Hepatocyte (in vitro differentiated cells): ENCODE measurements at regions not wholly inside any gene's neighbourhood (a gene's known extent, or its start where the extent isn't known, plus 50 kb on each side); places are given as distances from the start of the nearest gene placed in this dataset.

Experiments
- DNase-seq: peaks from one replicate; pipeline ENCODE4 v3.0.0-alpha.2; 2016; ENCODE audit warnings: low spot score
- H2AFZ ChIP-seq: fragments of 200-600 bp; sonication (generic); 2 replicates; pipeline ENCODE4 v1.6.0; 2016; ENCODE audit warnings: antibody characterized with exemption, mild to moderate bottlenecking
- H3K27ac ChIP-seq: fragments of 200-600 bp; sonication (generic); 2 replicates; pipeline ENCODE4 v1.5.1; 2016; ENCODE audit warnings: mild to moderate bottlenecking
- H3K27me3 ChIP-seq: fragments of 200-600 bp; sonication (generic); 2 replicates; pipeline ENCODE4 v1.6.1; 2016
- H3K36me3 ChIP-seq: fragments of 200-600 bp; sonication (generic); replicated peaks from 2 replicates; pipeline ENCODE4 v1.5.1; 2016; ENCODE audit warnings: low read depth; ENCODE audit not compliant: insufficient read depth
- H3K4me1 ChIP-seq: fragments of 200-600 bp; sonication (generic); 2 replicates; pipeline ENCODE4 v1.5.1; 2016; ENCODE audit warnings: mild to moderate bottlenecking, moderate library complexity; ENCODE audit not compliant: insufficient read depth
- H3K4me2 ChIP-seq: fragments of 200-600 bp; sonication (generic); 2 replicates; pipeline ENCODE4 v1.6.0; 2016
- H3K4me3 ChIP-seq: fragments of 200-600 bp; sonication (generic); 2 replicates; pipeline ENCODE4 v1.5.1; 2016; ENCODE audit warnings: mild to moderate bottlenecking
- H3K79me2 ChIP-seq: fragments of 200-600 bp; sonication (generic); 2 replicates; pipeline ENCODE4 v1.6.0; 2017; ENCODE audit warnings: mild to moderate bottlenecking
- H3K9me2 ChIP-seq: fragments of 200-600 bp; sonication (generic); replicated peaks from 2 replicates; pipeline ENCODE4 v1.6.0; 2017; ENCODE audit warnings: mild to moderate bottlenecking; ENCODE audit not compliant: insufficient read depth
- H3K9me3 ChIP-seq: fragments of 200-600 bp; sonication (generic); 2 replicates; pipeline ENCODE4 v1.5.1; 2016; ENCODE audit warnings: low read depth, mild to moderate bottlenecking
- H4K20me1 ChIP-seq: fragments of 200-600 bp; sonication (generic); 2 replicates; pipeline ENCODE4 v1.6.0; 2016; ENCODE audit warnings: mild to moderate bottlenecking; ENCODE audit not compliant: insufficient read depth, poor library complexity, severe bottlenecking
- CTCF ChIP-seq: fragments of 200-600 bp; sonication (generic); IDR thresholded peaks from 2 replicates; pipeline ENCODE4 v1.5.1; 2016; ENCODE audit warnings: antibody characterized with exemption, mild to moderate bottlenecking; ENCODE audit not compliant: poor library complexity
- EZH2 ChIP-seq: fragments of 200-600 bp; sonication (generic); IDR thresholded peaks from 2 replicates; pipeline ENCODE4 v1.6.1; 2016; ENCODE audit warnings: antibody characterized with exemption, mild to moderate bottlenecking, borderline replicate concordance
- EZH2phosphoT487 ChIP-seq: fragments of 200-600 bp; sonication (generic); IDR thresholded peaks from one replicate; pipeline ENCODE4 v1.6.1; 2018; ENCODE audit warnings: antibody characterized with exemption, mild to moderate bottlenecking, low read depth, moderate library complexity; ENCODE audit not compliant: unreplicated experiment, severe bottlenecking
- WGBS: methylation state at CpG from one replicate; pipeline ENCODE4 v1.1.6; 2016; ENCODE audit warnings: low lambda C conversion rate; ENCODE audit errors: missing lambda C conversion rate; 5-methylcytosine and 5-hydroxymethylcytosine counted together

- H3K36me3 ChIP-seq = no peaks in the 10 kb centered on the region
- H3K27ac ChIP-seq = no peak overlapping the region
- H3K4me3 ChIP-seq = no peak overlapping the region
- no peaks in the 10 kb centered on the region for H3K9me3 ChIP-seq
- no peaks in the 10 kb centered on the region for H4K20me1 ChIP-seq
- H3K4me1 ChIP-seq = no peaks in the 10 kb centered on the region
- no peak overlapping the region for H3K4me2 ChIP-seq
- TF ChIP-seq CTCF (no peak), EZH2phosphoT487 (no peak), EZH2 (no peak)
- no peak overlapping the region for H2AFZ ChIP-seq
- H3K79me2 ChIP-seq = no peaks in the 10 kb centered on the region
- H3K27me3 ChIP-seq = no peaks in the 10 kb centered on the region
- 92% methylated on average over 2 of the region's 2 CpGs for WGBS
- DNase-seq = no peak
- H3K9me2 ChIP-seq = no peaks in the 10 kb centered on the region
Measured at GRCh38 chrX:39630344-39630743, 467.4 kb downstream of the BCOR start.

GRCh38 chrX:39631276-39632229 is 466.2 kb downstream of the BCOR start:
- no peaks in the 10 kb centered on the region for H4K20me1 ChIP-seq
- no peak overlapping the region for H3K27ac ChIP-seq

GRCh38 chrX:39633293-39633692 is 464.5 kb downstream of the BCOR start:
- Histone ChIP-seq H3K36me3 (no peaks in the 10 kb centered on the region), H3K4me3 (no peak overlapping the region), H3K4me1 (no peaks in the 10 kb centered on the region), H3K9me2 (no peaks in the 10 kb centered on the region), H3K27ac (no peak overlapping the region), H3K9me3 (no peaks in the 10 kb centered on the region), H2AFZ (no peak overlapping the region), H3K4me2 (no peak overlapping the region), H3K79me2 (no peaks in the 10 kb centered on the region), H3K27me3 (no peaks in the 10 kb centered on the region), H4K20me1 (no peaks in the 10 kb centered on the region)
- WGBS = 47% methylated on average over 2 of the region's 2 CpGs
- TF ChIP-seq EZH2phosphoT487 (no peak), EZH2 (no peak), CTCF (no peak)
- no peak for DNase-seq

More at GRCh38 chrX:39631276-39632229, 466.2 kb downstream of the BCOR start:
- Histone ChIP-seq H3K27me3 (no peaks in the 10 kb centered on the region), H3K9me3 (no peaks in the 10 kb centered on the region), H3K4me3 (no peak overlapping the region), H3K4me1 (no peaks in the 10 kb centered on the region), H3K79me2 (no peaks in the 10 kb centered on the region), H3K36me3 (no peaks in the 10 kb centered on the region), H3K4me2 (no peak overlapping the region), H2AFZ (no peak overlapping the region), H3K9me2 (no peaks in the 10 kb centered on the region)
- TF ChIP-seq CTCF (no peak), EZH2phosphoT487 (no peak), EZH2 (no peak)
- DNase-seq = no peak
- WGBS = 96% methylated on average over 4 of the region's 4 CpGs
